Liver (tissue), 8 donors: ENCODE measurements at regions not wholly inside any gene's neighbourhood (a gene's known extent, or its start where the extent isn't known, plus 50 kb on each side); places are given as distances from the start of the nearest gene placed in this dataset.

ENCODE experiments used
- DNase-seq: peaks from one replicate; pipeline ENCODE4 v3.0.0-alpha.2; 2017; ENCODE audit warnings: low spot score
- H3K27ac ChIP-seq, 2 donors: one replicate each; pipeline ENCODE4 v1.7.0; 2013; ENCODE audit warnings: inconsistent platforms in 2 of 2, low read length in 2 of 2, control low read depth in 1 of 2, low read depth in 1 of 2, mild to moderate bottlenecking in 1 of 2
- H3K27me3 ChIP-seq, 4 donors: one replicate each; pipeline versions ENCODE4 v1.6.1 to v1.7.0; 2013; ENCODE audit warnings: low read length in 3 of 4, inconsistent platforms in 1 of 4, mild to moderate bottlenecking in 1 of 4, moderate library complexity in 1 of 4; ENCODE audit not compliant: control insufficient read depth in 4 of 4, insufficient read depth in 4 of 4
- H3K36me3 ChIP-seq, 4 donors: one replicate each; pipeline versions ENCODE4 v1.6.1 to v1.7.0; 2013; ENCODE audit warnings: low read length in 3 of 4, mild to moderate bottlenecking in 3 of 4, low read depth in 1 of 4, moderate library complexity in 1 of 4; ENCODE audit not compliant: control insufficient read depth in 4 of 4, insufficient read depth in 3 of 4
- H3K4me1 ChIP-seq, 4 donors: one replicate each; pipeline versions ENCODE4 v1.6.1 to v1.7.0; 2013; ENCODE audit warnings: low read length in 3 of 4, mild to moderate bottlenecking in 3 of 4, moderate library complexity in 1 of 4; ENCODE audit not compliant: control insufficient read depth in 4 of 4, insufficient read depth in 4 of 4
- H3K4me3 ChIP-seq, 3 donors: one replicate each; pipeline versions ENCODE4 v1.6.1 to v1.7.0; 2013; ENCODE audit warnings: low read length in 3 of 3, control low read depth in 1 of 3, low read depth in 1 of 3, mild to moderate bottlenecking in 1 of 3
- H3K9ac ChIP-seq, 2 donors: one replicate each; pipeline ENCODE4 v1.7.0; 2013; ENCODE audit warnings: low read length in 2 of 2, mild to moderate bottlenecking in 2 of 2, moderate library complexity in 2 of 2, control low read depth in 1 of 2, low read depth in 1 of 2
- H3K9me3 ChIP-seq, 4 donors: one replicate each; pipeline versions ENCODE4 v1.6.1 to v1.7.0; 2013; ENCODE audit warnings: low read length in 3 of 4; ENCODE audit not compliant: control insufficient read depth in 4 of 4
- EGR1 ChIP-seq, 2 donors: IDR thresholded peaks; 2 replicates each; pipeline ENCODE4 v1.6.1; 2016 to 2018; ENCODE audit warnings: antibody characterized with exemption in 2 of 2, low read depth in 2 of 2
- FOXA1 ChIP-seq: IDR thresholded peaks from 2 replicates; pipeline ENCODE4 v1.6.1; 2016; ENCODE audit warnings: antibody characterized with exemption
- FOXA2 ChIP-seq: IDR thresholded peaks from 2 replicates; pipeline ENCODE4 v1.6.1; 2016; ENCODE audit warnings: antibody characterized with exemption
- GABPA ChIP-seq, 2 donors: IDR thresholded peaks in 1 of 2; conservative IDR thresholded peaks in 1 of 2; 2 replicates each; pipeline ENCODE4 v1.6.1; 2016; ENCODE audit warnings: antibody characterized with exemption in 2 of 2, mild to moderate bottlenecking in 1 of 2, moderate library complexity in 1 of 2
- HNF4A ChIP-seq, 2 donors: conservative IDR thresholded peaks; 2 replicates each; pipeline ENCODE4 v1.6.1; 2016; ENCODE audit warnings: antibody characterized with exemption in 2 of 2, mild to moderate bottlenecking in 2 of 2
- HNF4G ChIP-seq: IDR thresholded peaks from 2 replicates; pipeline ENCODE4 v1.6.1; 2016; ENCODE audit warnings: antibody characterized with exemption
- JUND ChIP-seq, 2 donors: IDR thresholded peaks; 2 replicates each; pipeline ENCODE4 v1.6.1; 2016; ENCODE audit warnings: antibody characterized with exemption in 2 of 2
- NR2F2 ChIP-seq: IDR thresholded peaks from 2 replicates; pipeline ENCODE4 v1.6.1; 2016; ENCODE audit warnings: antibody characterized with exemption
- RXRA ChIP-seq, 2 donors: IDR thresholded peaks; 2 replicates each; pipeline ENCODE4 v1.6.1; 2017 to 2018; ENCODE audit warnings: antibody characterized with exemption in 2 of 2, mild to moderate bottlenecking in 1 of 2
- SP1 ChIP-seq: IDR thresholded peaks from 2 replicates; pipeline ENCODE4 v1.6.1; 2018; ENCODE audit warnings: antibody characterized with exemption, mild to moderate bottlenecking
- TAF1 ChIP-seq: conservative IDR thresholded peaks from 2 replicates; pipeline ENCODE4 v1.6.1; 2016; ENCODE audit warnings: antibody characterized with exemption, mild to moderate bottlenecking
- YY1 ChIP-seq: IDR thresholded peaks from 2 replicates; pipeline ENCODE4 v1.6.1; 2016; ENCODE audit warnings: antibody characterized with exemption, mild to moderate bottlenecking
- WGBS: extraction: QIAGEN DNeasy Blood & Tissue Kit; methylation state at CpG from one replicate; pipeline ENCODE4 v1.1.7; 2013; 5-methylcytosine and 5-hydroxymethylcytosine counted together
- TF ChIP-seq, protein P1 (sequence below): IDR thresholded peaks from 2 replicates; pipeline ENCODE4 v1.6.1; 2016; ENCODE audit warnings: antibody characterized with exemption
- TF ChIP-seq, protein P2 (sequence below): fragments of 150-350 bp; IDR thresholded peaks from 2 replicates; pipeline ENCODE4 v1.5.1; 2017; ENCODE audit warnings: improper control_type of control experiment, low read depth, low read length; ENCODE audit not compliant: missing input control
- TF ChIP-seq, protein P3 (sequence below): IDR thresholded peaks from 2 replicates; pipeline ENCODE4 v1.6.1; 2016; ENCODE audit warnings: antibody characterized with exemption
- TF ChIP-seq, protein P4 (sequence below): IDR thresholded peaks from 2 replicates; pipeline ENCODE4 v1.6.1; 2016; ENCODE audit warnings: antibody characterized with exemption, mild to moderate bottlenecking
- TF ChIP-seq, protein P5 (sequence below): IDR thresholded peaks from 2 replicates; pipeline ENCODE4 v1.6.1; 2016; ENCODE audit warnings: antibody characterized with exemption
- donor health status: healthy.
- donor health status: healthy.
- donor health status: healthy.
- donor health status: healthy.
- donor health status: healthy.

DNA sequence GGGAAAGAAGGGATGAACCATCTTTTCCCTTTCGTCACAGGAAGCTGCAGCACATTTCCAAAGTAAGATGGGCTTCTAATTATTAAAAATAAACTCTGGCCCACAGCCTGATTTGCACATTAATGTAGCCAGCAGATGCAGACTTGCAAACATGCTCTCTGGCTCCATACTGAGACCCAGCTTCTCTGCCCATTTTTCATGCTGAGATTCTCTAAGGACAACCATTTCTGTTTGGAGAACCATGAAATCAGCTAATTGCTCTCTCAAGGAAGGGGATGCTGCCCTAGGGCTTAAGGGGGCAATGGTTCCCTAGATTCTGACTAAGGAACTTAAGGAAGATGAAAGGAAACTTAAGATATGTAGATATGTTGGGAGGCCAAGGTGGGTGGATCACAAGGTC is 63.0 kb upstream of the CES5A start:
- Histone ChIP-seq H3K27ac (no peak overlapping the region), H3K9me3 (no peaks in the 10 kb centered on the region), H3K4me1 (no peaks in the 10 kb centered on the region), H3K9ac (no peak overlapping the region), H3K36me3 (no peaks in the 10 kb centered on the region), H3K4me3 (no peak overlapping the region), H3K27me3 (peaks cover 0 to 2% (median 0%) of the 10 kb centered on the region in 4 donors)
- 76% methylated on average over 1 of the region's 1 CpG for WGBS
- DNase-seq, result no peak
- TF ChIP-seq NR2F2 (no peak), HNF4G (no peak), GABPA (IDR thresholded peaks at IDR 0.05 in 1 of 2, conservative IDR thresholded peaks at IDR 0.05 in 1 of 2) (no peak), EGR1 (IDR thresholded peaks at IDR 0.05; ENCODE audit: low read depth in 2 of 2) (no peak), JUND (IDR thresholded peaks at IDR 0.05) (no peak), HNF4A (conservative IDR thresholded peaks at IDR 0.05) (no peak), FOXA1 (no peak), RXRA (IDR thresholded peaks at IDR 0.05) (no peak), YY1 (no peak), TAF1 (no peak), FOXA2 (no peak)
- TF ChIP-seq, protein P1, sequence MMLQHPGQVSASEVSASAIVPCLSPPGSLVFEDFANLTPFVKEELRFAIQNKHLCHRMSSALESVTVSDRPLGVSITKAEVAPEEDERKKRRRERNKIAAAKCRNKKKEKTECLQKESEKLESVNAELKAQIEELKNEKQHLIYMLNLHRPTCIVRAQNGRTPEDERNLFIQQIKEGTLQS, result no peak
- TF ChIP-seq, protein P2, sequence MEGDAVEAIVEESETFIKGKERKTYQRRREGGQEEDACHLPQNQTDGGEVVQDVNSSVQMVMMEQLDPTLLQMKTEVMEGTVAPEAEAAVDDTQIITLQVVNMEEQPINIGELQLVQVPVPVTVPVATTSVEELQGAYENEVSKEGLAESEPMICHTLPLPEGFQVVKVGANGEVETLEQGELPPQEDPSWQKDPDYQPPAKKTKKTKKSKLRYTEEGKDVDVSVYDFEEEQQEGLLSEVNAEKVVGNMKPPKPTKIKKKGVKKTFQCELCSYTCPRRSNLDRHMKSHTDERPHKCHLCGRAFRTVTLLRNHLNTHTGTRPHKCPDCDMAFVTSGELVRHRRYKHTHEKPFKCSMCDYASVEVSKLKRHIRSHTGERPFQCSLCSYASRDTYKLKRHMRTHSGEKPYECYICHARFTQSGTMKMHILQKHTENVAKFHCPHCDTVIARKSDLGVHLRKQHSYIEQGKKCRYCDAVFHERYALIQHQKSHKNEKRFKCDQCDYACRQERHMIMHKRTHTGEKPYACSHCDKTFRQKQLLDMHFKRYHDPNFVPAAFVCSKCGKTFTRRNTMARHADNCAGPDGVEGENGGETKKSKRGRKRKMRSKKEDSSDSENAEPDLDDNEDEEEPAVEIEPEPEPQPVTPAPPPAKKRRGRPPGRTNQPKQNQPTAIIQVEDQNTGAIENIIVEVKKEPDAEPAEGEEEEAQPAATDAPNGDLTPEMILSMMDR, result no peak
- TF ChIP-seq, protein P3, sequence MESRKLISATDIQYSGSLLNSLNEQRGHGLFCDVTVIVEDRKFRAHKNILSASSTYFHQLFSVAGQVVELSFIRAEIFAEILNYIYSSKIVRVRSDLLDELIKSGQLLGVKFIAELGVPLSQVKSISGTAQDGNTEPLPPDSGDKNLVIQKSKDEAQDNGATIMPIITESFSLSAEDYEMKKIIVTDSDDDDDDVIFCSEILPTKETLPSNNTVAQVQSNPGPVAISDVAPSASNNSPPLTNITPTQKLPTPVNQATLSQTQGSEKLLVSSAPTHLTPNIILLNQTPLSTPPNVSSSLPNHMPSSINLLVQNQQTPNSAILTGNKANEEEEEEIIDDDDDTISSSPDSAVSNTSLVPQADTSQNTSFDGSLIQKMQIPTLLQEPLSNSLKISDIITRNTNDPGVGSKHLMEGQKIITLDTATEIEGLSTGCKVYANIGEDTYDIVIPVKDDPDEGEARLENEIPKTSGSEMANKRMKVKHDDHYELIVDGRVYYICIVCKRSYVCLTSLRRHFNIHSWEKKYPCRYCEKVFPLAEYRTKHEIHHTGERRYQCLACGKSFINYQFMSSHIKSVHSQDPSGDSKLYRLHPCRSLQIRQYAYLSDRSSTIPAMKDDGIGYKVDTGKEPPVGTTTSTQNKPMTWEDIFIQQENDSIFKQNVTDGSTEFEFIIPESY, result no peak

DNA sequence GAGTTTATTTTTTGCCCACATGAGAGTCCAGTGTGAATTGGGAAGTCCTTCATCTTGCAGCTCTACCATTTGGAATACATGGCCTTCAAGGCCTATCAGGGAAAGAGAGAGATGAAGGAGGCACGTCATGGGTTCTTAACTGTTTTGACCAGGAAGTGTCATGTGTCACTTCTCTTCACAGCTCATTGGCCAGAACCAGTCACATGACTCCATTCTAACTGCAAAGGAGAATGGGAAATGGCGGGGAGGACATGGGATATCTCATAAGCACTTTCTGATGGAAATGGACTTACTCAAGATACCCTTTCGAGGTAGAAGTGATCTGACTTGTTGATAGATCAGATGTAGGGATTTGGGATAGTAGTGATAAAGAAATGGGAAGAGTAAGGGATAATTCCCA is 57.9 kb upstream of the CES5A start:
- peaks cover 0 to 2% (median 0%) of the 10 kb centered on the region in 4 donors for H3K27me3 ChIP-seq
- H3K4me1 ChIP-seq, result no peaks in the 10 kb centered on the region
- no peak overlapping the region for H3K4me3 ChIP-seq
- no peak overlapping the region for H3K27ac ChIP-seq
- no peak for DNase-seq
- no peaks in the 10 kb centered on the region for H3K36me3 ChIP-seq
- H3K9me3 ChIP-seq, result no peaks in the 10 kb centered on the region
- no peak overlapping the region for H3K9ac ChIP-seq
- TF ChIP-seq HNF4G, result no peak
- no peak for TF ChIP-seq SP1
- TF ChIP-seq, protein P1, result no peak
- TF ChIP-seq RXRA (IDR thresholded peaks at IDR 0.05), result no peak
- TF ChIP-seq, protein P3, result no peak
- TF ChIP-seq NR2F2, result no peak
- TF ChIP-seq, protein P4, sequence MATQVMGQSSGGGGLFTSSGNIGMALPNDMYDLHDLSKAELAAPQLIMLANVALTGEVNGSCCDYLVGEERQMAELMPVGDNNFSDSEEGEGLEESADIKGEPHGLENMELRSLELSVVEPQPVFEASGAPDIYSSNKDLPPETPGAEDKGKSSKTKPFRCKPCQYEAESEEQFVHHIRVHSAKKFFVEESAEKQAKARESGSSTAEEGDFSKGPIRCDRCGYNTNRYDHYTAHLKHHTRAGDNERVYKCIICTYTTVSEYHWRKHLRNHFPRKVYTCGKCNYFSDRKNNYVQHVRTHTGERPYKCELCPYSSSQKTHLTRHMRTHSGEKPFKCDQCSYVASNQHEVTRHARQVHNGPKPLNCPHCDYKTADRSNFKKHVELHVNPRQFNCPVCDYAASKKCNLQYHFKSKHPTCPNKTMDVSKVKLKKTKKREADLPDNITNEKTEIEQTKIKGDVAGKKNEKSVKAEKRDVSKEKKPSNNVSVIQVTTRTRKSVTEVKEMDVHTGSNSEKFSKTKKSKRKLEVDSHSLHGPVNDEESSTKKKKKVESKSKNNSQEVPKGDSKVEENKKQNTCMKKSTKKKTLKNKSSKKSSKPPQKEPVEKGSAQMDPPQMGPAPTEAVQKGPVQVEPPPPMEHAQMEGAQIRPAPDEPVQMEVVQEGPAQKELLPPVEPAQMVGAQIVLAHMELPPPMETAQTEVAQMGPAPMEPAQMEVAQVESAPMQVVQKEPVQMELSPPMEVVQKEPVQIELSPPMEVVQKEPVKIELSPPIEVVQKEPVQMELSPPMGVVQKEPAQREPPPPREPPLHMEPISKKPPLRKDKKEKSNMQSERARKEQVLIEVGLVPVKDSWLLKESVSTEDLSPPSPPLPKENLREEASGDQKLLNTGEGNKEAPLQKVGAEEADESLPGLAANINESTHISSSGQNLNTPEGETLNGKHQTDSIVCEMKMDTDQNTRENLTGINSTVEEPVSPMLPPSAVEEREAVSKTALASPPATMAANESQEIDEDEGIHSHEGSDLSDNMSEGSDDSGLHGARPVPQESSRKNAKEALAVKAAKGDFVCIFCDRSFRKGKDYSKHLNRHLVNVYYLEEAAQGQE, result no peak
- no peak for TF ChIP-seq YY1
- TF ChIP-seq, protein P5, sequence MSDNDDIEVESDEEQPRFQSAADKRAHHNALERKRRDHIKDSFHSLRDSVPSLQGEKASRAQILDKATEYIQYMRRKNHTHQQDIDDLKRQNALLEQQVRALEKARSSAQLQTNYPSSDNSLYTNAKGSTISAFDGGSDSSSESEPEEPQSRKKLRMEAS, result no peak
- TF ChIP-seq EGR1 (IDR thresholded peaks at IDR 0.05; ENCODE audit: low read depth in 2 of 2), result no peak
- TF ChIP-seq GABPA (IDR thresholded peaks at IDR 0.05 in 1 of 2, conservative IDR thresholded peaks at IDR 0.05 in 1 of 2), result no peak
- no peak for TF ChIP-seq JUND (IDR thresholded peaks at IDR 0.05)
- 79% methylated on average over 3 of the region's 3 CpGs for WGBS
